ENCODE measurements at regions not wholly inside any gene's neighbourhood (a gene's known extent, or its start where the extent isn't known, plus 50 kb on each side); places are given as distances from the start of the nearest gene placed in this dataset.

- no peak for DNase-seq (ENCODE audit: low read depth)
- H3K4me3 ChIP-seq (ENCODE audit: low read depth, low read length), result no peak overlapping the region
- TF ChIP-seq, protein P1, sequence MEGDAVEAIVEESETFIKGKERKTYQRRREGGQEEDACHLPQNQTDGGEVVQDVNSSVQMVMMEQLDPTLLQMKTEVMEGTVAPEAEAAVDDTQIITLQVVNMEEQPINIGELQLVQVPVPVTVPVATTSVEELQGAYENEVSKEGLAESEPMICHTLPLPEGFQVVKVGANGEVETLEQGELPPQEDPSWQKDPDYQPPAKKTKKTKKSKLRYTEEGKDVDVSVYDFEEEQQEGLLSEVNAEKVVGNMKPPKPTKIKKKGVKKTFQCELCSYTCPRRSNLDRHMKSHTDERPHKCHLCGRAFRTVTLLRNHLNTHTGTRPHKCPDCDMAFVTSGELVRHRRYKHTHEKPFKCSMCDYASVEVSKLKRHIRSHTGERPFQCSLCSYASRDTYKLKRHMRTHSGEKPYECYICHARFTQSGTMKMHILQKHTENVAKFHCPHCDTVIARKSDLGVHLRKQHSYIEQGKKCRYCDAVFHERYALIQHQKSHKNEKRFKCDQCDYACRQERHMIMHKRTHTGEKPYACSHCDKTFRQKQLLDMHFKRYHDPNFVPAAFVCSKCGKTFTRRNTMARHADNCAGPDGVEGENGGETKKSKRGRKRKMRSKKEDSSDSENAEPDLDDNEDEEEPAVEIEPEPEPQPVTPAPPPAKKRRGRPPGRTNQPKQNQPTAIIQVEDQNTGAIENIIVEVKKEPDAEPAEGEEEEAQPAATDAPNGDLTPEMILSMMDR (IDR thresholded peaks at IDR 0.05; ENCODE audit: low read depth, low read length), result no peak
- TF ChIP-seq, protein P2, sequence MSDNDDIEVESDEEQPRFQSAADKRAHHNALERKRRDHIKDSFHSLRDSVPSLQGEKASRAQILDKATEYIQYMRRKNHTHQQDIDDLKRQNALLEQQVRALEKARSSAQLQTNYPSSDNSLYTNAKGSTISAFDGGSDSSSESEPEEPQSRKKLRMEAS (IDR thresholded peaks at IDR 0.05; ENCODE audit: low read depth, low read length), result no peak
- no peak for TF ChIP-seq MYC (IDR thresholded peaks at IDR 0.05; ENCODE audit: low read depth, low read length)
- no peak for TF ChIP-seq POLR2A (IDR thresholded peaks at IDR 0.05; ENCODE audit: extremely low read depth, insufficient read length)
Observed at GRCh38 chr18:78576967-78577366, 402.7 kb upstream of the SALL3 start.

- H3K4me3 ChIP-seq (ENCODE audit: low read depth, low read length), result no peak overlapping the region
- no peak for DNase-seq (ENCODE audit: low read depth)
- TF ChIP-seq MYC (IDR thresholded peaks at IDR 0.05; ENCODE audit: low read depth, low read length), result no peak
- no peak for TF ChIP-seq POLR2A (IDR thresholded peaks at IDR 0.05; ENCODE audit: extremely low read depth, insufficient read length)
Observed at GRCh38 chr18:78579449-78579848, 400.2 kb upstream of the SALL3 start.

DNA sequence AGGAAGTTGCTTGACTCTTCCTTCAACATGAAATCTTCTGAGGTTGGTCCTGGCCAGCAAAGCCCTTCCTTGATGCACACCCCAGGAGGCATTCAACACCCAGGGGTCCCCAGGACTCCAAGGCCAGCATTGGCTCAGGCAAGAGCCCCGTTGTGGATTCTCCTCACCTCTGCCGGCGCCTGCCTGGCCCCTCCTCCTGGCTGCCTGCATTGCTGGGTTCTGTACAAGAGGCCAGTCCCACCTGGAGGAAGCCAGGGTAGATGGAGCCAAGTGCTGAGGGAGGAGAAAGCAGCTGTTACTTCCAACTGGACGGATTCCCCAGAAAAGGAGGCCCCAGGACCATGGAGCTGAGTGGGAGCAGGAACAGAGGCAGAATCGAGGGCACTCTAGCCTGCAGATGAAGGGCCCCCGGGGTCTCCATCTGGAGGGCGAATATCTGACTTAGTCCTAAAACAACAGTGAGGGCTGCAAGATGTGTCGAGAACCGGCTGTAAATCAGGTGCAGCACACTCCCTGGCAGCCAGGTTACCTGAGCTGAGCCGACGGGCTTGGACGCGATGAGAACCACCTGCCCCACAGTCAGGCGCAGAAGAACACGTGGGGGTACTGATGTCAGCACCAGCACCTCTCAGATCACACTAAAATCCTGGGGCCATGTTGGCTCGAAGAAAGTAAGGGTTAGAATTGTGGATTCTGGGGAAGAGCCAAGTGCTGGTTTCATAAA is 399.6 kb upstream of the SALL3 start:
- TF ChIP-seq, protein P1 (IDR thresholded peaks at IDR 0.05; ENCODE audit: low read depth, low read length), result no peak
- no peak for TF ChIP-seq MYC (IDR thresholded peaks at IDR 0.05; ENCODE audit: low read depth, low read length)
- no peak for TF ChIP-seq POLR2A (IDR thresholded peaks at IDR 0.05; ENCODE audit: extremely low read depth, insufficient read length)
- TF ChIP-seq, protein P2 (IDR thresholded peaks at IDR 0.05; ENCODE audit: low read depth, low read length), result no peak
- H3K4me3 ChIP-seq (ENCODE audit: low read depth, low read length), result no peak overlapping the region
- no peak for DNase-seq (ENCODE audit: low read depth)

- H3K4me3 ChIP-seq (ENCODE audit: low read depth, low read length), result no peak overlapping the region
- no peak for DNase-seq (ENCODE audit: low read depth)
- TF ChIP-seq MYC (IDR thresholded peaks at IDR 0.05; ENCODE audit: low read depth, low read length) (no peak), POLR2A (IDR thresholded peaks at IDR 0.05; ENCODE audit: extremely low read depth, insufficient read length) (no peak)
- TF ChIP-seq, protein P2 (IDR thresholded peaks at IDR 0.05; ENCODE audit: low read depth, low read length), result no peak
- TF ChIP-seq, protein P1 (IDR thresholded peaks at IDR 0.05; ENCODE audit: low read depth, low read length), result no peak
Observed at GRCh38 chr18:78580835-78581339, 398.7 kb upstream of the SALL3 start.

DNA sequence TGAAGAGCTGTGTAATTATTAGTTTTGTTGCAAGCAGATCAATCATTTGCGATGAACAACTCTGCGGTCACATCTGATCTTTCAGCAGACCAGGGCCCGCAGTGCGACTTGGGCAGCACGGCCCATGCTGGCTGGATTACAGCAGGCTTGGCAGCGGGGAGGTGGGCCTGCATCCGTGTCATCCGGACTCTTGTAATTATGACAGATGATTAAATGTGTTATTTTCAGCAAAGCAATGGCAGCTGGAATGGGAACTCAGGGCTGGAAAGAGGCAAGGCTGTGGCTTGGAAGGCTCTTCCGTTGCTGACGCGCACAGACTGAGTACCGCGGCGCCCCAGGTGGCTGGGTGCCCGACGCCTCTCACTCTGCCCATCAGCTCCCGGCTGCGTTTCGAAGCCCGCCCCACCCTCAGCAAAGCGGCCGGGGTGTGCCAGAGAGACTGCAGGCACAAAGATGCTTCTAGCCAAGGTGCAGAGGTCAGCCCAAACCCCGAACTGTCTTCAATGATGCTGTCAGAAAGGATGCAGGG is 397.4 kb upstream of the SALL3 start:
- TF ChIP-seq POLR2A (IDR thresholded peaks at IDR 0.05; ENCODE audit: extremely low read depth, insufficient read length) (no peak), MYC (IDR thresholded peaks at IDR 0.05; ENCODE audit: low read depth, low read length) (no peak)
- TF ChIP-seq, protein P2 (IDR thresholded peaks at IDR 0.05; ENCODE audit: low read depth, low read length), result no peak
- TF ChIP-seq, protein P1 (IDR thresholded peaks at IDR 0.05; ENCODE audit: low read depth, low read length), result no peak
- no peak overlapping the region for H3K4me3 ChIP-seq (ENCODE audit: low read depth, low read length)
- DNase-seq (ENCODE audit: low read depth), result no peak

GRCh38 chr18:78582898-78583738 is 396.5 kb upstream of the SALL3 start:
- H3K4me3 ChIP-seq (ENCODE audit: low read depth, low read length), result no peak overlapping the region
- no peak for DNase-seq (ENCODE audit: low read depth)
- TF ChIP-seq, protein P2 (IDR thresholded peaks at IDR 0.05; ENCODE audit: low read depth, low read length), result no peak
- TF ChIP-seq MYC (IDR thresholded peaks at IDR 0.05; ENCODE audit: low read depth, low read length), result no peak
- TF ChIP-seq POLR2A (IDR thresholded peaks at IDR 0.05; ENCODE audit: extremely low read depth, insufficient read length), result no peak
- TF ChIP-seq, protein P1 (IDR thresholded peaks at IDR 0.05; ENCODE audit: low read depth, low read length), result no peak
